Muscle layer of duodenum (tissue), 2 donors: ENCODE measurements at regions not wholly inside any gene's neighbourhood (a gene's known extent, or its start where the extent isn't known, plus 50 kb on each side); places are given as distances from the start of the nearest gene placed in this dataset.

Experiments used
- H3K27ac ChIP-seq: one replicate; pipeline ENCODE4 v1.7.0; 2013; ENCODE audit warnings: mild to moderate bottlenecking, low read length
- H3K27me3 ChIP-seq: one replicate; pipeline ENCODE4 v1.7.0; 2013; ENCODE audit warnings: low read depth, mild to moderate bottlenecking, control low read depth, low read length
- H3K36me3 ChIP-seq, 2 donors: one replicate each; pipeline ENCODE4 v1.7.0; 2013; ENCODE audit warnings: low read length in 2 of 2, control low read depth in 1 of 2, mild to moderate bottlenecking in 1 of 2; ENCODE audit not compliant: insufficient read depth in 2 of 2, control insufficient read depth in 1 of 2
- H3K4me1 ChIP-seq, 2 donors: one replicate each; pipeline ENCODE4 v1.7.0; 2013; ENCODE audit warnings: low read length in 2 of 2, mild to moderate bottlenecking in 2 of 2, control low read depth in 1 of 2, moderate library complexity in 1 of 2; ENCODE audit not compliant: insufficient read depth in 2 of 2, control insufficient read depth in 1 of 2
- H3K4me3 ChIP-seq, 2 donors: one replicate each; pipeline ENCODE4 v1.7.0; 2013; ENCODE audit warnings: low read length in 2 of 2, low read depth in 1 of 2, mild to moderate bottlenecking in 1 of 2
- H3K9me3 ChIP-seq, 2 donors: one replicate each; pipeline ENCODE4 v1.7.0; 2013; ENCODE audit warnings: low read length in 2 of 2, control low read depth in 1 of 2, mild to moderate bottlenecking in 1 of 2; ENCODE audit not compliant: control insufficient read depth in 1 of 2
- donor health status: healthy.

DNA sequence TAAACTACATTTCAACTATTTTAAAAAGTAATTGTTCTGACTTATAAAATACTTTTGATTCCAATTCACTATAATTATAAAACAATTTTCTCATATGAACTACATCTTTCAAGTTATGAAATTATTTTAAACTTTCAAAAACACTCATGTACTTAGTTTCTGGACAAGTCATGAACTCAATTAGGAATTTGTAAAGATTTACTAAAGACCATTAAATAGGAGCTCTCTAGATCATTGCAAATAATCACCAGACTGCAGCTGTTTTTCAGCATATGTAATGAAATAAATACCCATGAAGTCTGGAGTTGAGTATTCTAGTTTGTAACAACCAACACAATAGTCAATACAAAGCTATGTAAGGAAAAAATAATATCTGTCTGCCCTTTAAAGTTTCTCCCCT, 605.1 kb upstream of the MIR17HG start:
- no peak overlapping the region for H3K4me3 ChIP-seq
- no peaks in the 10 kb centered on the region for H3K9me3 ChIP-seq
- no peaks in the 10 kb centered on the region for H3K27me3 ChIP-seq
- H3K4me1 ChIP-seq, result no peaks in the 10 kb centered on the region
- no peak overlapping the region for H3K27ac ChIP-seq
- H3K36me3 ChIP-seq, result no peaks in the 10 kb centered on the region

- Histone ChIP-seq H3K9me3 (no peaks in the 10 kb centered on the region), H3K36me3 (no peaks in the 10 kb centered on the region), H3K4me1 (no peaks in the 10 kb centered on the region), H3K27me3 (no peaks in the 10 kb centered on the region), H3K27ac (no peak overlapping the region), H3K4me3 (no peak overlapping the region)
Measured at GRCh38 chr13:90746230-90746629, 601.3 kb upstream of the MIR17HG start.

DNA sequence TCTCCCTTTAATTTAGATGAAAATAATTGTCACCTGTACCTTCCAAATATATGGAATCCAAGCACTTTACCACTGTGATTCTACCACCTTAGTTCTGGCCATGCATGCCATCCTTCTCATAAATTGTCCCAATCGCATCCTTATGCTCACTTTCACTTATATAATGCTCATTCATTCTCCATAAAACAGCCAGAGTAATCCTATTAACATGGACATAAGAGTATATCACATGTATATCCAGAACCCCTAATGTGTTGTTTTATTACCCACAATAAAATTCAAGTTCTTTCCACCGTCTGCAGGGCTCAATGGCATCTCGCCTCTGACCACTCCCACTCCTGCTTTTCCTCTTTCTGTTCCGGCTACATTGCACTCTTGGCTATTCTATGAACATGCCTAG, 597.5 kb upstream of the MIR17HG start:
- Histone ChIP-seq H3K27me3 (no peaks in the 10 kb centered on the region), H3K36me3 (no peaks in the 10 kb centered on the region), H3K9me3 (no peaks in the 10 kb centered on the region), H3K27ac (no peak overlapping the region), H3K4me3 (no peak overlapping the region), H3K4me1 (no peaks in the 10 kb centered on the region)

DNA sequence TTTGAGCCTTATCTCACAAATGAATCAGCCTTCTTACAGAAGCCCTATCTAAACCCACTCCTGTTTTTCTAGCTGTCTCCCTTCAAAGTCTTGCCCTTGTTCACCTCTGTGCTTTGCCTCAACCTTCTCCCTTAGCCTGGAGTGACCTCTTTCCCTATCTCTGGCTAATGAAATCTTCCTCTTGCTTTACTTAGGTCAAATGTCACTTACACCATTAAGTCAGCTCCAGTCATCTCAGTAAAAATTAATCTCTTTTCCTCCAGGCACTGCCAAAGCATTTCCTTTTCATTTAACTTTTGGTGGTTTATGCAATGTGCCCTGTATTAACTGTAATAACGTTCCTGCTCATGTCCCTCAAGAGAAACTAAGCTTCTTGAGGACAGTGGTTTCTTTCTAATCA, 596.5 kb upstream of the MIR17HG start:
- Histone ChIP-seq H3K36me3 (no peaks in the 10 kb centered on the region), H3K4me1 (no peaks in the 10 kb centered on the region), H3K27me3 (no peaks in the 10 kb centered on the region), H3K9me3 (no peaks in the 10 kb centered on the region), H3K27ac (no peak overlapping the region), H3K4me3 (no peak overlapping the region)

DNA sequence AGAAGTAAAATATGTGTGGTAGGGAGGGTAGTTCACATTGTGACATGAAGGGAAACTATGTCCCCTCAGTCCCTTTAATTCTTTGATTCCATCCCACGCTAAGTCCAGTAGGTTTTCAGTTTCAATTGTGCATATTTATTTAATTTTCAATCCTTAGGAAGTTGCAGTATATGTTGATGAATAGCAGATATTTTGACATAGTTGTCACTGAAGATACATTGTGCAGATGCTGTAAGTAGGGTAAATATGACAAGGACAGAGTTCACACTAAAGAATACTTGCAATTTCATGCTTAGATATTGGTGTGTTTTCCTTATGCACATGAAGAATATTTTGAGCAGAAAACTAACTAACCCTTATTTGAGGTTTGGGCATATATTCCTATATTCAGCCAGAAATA, 595.4 kb upstream of the MIR17HG start:
- Histone ChIP-seq H3K27me3 (no peaks in the 10 kb centered on the region), H3K36me3 (no peaks in the 10 kb centered on the region), H3K4me1 (no peaks in the 10 kb centered on the region), H3K9me3 (no peaks in the 10 kb centered on the region), H3K4me3 (no peak overlapping the region), H3K27ac (no peak overlapping the region)

- Histone ChIP-seq H3K4me3 (no peak overlapping the region), H3K27ac (no peak overlapping the region), H3K9me3 (no peaks in the 10 kb centered on the region), H3K27me3 (no peaks in the 10 kb centered on the region), H3K4me1 (no peaks in the 10 kb centered on the region), H3K36me3 (no peaks in the 10 kb centered on the region)
Measured at GRCh38 chr13:90757127-90757680, 590.3 kb upstream of the MIR17HG start.

- Histone ChIP-seq H3K27me3 (no peaks in the 10 kb centered on the region), H3K36me3 (no peaks in the 10 kb centered on the region), H3K4me1 (no peaks in the 10 kb centered on the region), H3K4me3 (no peak overlapping the region), H3K9me3 (no peaks in the 10 kb centered on the region), H3K27ac (no peak overlapping the region)
Measured at GRCh38 chr13:90760639-90761038, 586.8 kb upstream of the MIR17HG start.

DNA sequence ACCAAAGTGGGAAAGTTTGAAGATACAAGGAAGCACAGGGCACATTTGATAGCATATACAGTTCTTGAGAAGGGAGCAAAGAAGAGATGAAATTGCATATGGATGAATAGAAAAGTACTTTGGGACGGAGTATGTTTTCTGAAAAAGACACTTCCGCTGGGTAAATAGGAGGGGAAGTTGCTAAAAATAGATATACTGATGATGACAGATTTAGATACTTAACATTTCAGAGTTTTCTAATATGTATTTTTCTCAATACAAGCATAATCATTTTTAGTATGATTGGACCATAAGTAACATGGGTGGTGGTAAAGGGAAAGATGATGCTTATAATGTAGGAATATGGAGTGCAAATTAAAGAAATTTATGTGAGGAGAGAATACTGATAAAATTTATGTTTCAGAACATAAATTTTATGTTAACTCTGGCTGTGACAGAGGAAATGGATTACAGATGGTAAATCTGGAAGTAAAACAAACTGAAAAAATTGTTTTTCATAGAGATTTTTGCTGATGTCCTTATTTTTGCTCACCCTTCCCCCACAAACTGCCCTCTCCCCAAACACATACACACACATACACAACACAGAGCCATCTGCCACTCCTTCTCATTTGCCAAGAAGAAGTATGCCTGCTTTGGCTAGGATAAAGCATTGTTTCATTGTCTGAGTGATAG, 583.9 kb upstream of the MIR17HG start:
- H3K4me3 ChIP-seq, result no peak overlapping the region
- no peaks in the 10 kb centered on the region for H3K27me3 ChIP-seq

DNA sequence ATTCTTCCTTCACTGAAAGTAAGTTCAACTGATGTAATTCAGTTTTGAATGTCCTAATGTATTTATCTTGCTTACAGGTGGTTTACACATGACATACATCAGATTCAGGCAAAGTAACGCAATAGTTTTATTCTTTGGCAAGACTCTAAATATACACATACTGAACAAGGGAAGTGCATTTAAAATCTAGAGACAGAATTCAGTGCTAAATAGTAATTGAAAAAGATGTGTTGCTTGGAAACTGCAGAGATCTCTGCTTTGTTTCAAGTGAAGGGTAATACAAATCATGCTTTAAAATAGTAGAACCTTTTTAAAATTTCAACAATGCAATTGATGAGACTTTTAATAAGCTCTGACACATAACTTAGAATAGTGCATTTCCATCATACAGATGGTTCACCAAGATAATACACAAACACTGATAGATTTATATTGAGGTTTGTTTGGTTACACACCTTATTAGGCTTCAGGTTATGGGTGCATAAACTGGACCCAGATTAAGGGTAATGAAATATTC, 581.0 kb upstream of the MIR17HG start:
- Histone ChIP-seq H3K4me1 (no peaks in the 10 kb centered on the region), H3K27me3 (no peaks in the 10 kb centered on the region), H3K9me3 (no peaks in the 10 kb centered on the region), H3K4me3 (no peak overlapping the region), H3K27ac (no peak overlapping the region), H3K36me3 (no peaks in the 10 kb centered on the region)

More for the DNA sequence above, 583.9 kb upstream of the MIR17HG start:
- Histone ChIP-seq H3K27ac (no peak overlapping the region), H3K9me3 (no peaks in the 10 kb centered on the region), H3K36me3 (no peaks in the 10 kb centered on the region), H3K4me1 (no peaks in the 10 kb centered on the region)

DNA sequence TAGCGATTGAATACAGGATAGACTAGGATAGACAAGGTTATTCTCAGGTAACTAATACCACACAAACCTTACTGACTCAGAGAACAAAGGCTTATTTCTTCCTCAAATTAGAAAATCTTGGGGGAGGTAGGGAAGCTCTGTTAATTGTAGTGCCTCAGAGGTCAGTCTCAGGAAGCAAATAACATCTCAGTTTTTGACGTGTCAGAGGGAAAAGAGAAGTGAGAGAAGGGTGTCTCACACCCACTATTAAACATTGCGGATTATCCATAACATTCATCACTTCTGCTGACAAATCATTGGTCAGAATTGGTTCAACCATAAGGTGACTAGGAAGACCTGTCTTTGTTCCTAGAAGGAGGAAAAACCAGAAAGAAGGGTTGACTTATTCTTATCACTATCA, 579.4 kb upstream of the MIR17HG start:
- no peaks in the 10 kb centered on the region for H3K27me3 ChIP-seq
- H3K4me1 ChIP-seq, result no peaks in the 10 kb centered on the region
- no peak overlapping the region for H3K4me3 ChIP-seq
- H3K36me3 ChIP-seq, result no peaks in the 10 kb centered on the region
- H3K27ac ChIP-seq, result no peak overlapping the region
- no peaks in the 10 kb centered on the region for H3K9me3 ChIP-seq

DNA sequence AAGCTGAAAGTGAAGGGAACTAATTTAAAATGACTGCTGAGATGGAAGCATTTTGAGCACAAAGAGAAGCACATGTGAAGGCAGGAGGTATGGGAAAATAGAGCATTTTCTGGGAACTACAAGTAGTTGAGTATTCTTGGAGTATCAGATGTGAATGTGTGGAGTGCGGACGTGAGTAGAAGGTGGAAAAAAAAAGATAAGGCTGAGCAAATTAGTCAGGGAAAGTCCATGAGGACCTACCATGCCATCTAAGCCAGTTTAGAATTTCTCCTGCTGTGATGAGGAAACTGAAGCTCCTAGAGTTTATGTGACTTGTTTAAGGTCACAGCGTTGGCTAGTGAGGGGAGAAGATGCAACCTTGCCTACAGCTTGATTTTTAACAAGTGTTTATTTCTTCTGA, 578.1 kb upstream of the MIR17HG start:
- no peaks in the 10 kb centered on the region for H3K4me1 ChIP-seq
- H3K27me3 ChIP-seq, result no peaks in the 10 kb centered on the region
- H3K36me3 ChIP-seq, result no peaks in the 10 kb centered on the region
- H3K9me3 ChIP-seq, result no peaks in the 10 kb centered on the region
- no peak overlapping the region for H3K27ac ChIP-seq
- H3K4me3 ChIP-seq, result no peak overlapping the region

GRCh38 chr13:90770334-90770733, 577.2 kb upstream of the MIR17HG start:
- H3K4me3 ChIP-seq, result no peak overlapping the region
- H3K4me1 ChIP-seq, result no peaks in the 10 kb centered on the region
- H3K27me3 ChIP-seq, result no peaks in the 10 kb centered on the region
- no peak overlapping the region for H3K27ac ChIP-seq
- no peaks in the 10 kb centered on the region for H3K9me3 ChIP-seq
- H3K36me3 ChIP-seq, result no peaks in the 10 kb centered on the region
